Naive thymus-derived CD8-positive, alpha-beta T cell (primary cell): ENCODE measurements at regions not wholly inside any gene's neighbourhood (a gene's known extent, or its start where the extent isn't known, plus 50 kb on each side); places are given as distances from the start of the nearest gene placed in this dataset.

ENCODE experiments used
- ATAC-seq, 2 donors: fragments of 150-1000 bp; cut with Tn5 transposase in 1 of 2; sonication (Bioruptor Pico), chemical (Tn5 transposase) in 1 of 2; 1 replicate in 1 of 2; 2 replicates in 1 of 2; pipeline ENCODE4 v1.10.0; 2021; ENCODE audit warnings: mild to moderate bottlenecking in 2 of 2, moderate library complexity in 2 of 2
- POLR2A ChIA-PET: fragments of 350-600 bp; sonication (Branson Sonifier 250); formaldehyde crosslinking; loops from one replicate; lab custom pipeline; 2021; ENCODE audit warnings: antibody characterized with exemption; lab: Charles Lee
- DNase-seq, 10 donors: peaks; one replicate each; pipeline versions ENCODE4 v3.0.0 to v3.0.0-alpha.2; 2020 to 2022
- H3K27ac Mint-ChIP-seq, 10 donors: one replicate each; pipeline ENCODE4 v1.8.0; 2020 to 2022; ENCODE audit warnings: mild to moderate bottlenecking in 10 of 10, mixed read lengths in 10 of 10, moderate library complexity in 4 of 10, inconsistent platforms in 1 of 10
- H3K27me3 Mint-ChIP-seq, 5 donors: one replicate each; pipeline ENCODE4 v1.8.0; 2021 to 2022; ENCODE audit warnings: mixed read lengths in 5 of 5
- H3K36me3 Mint-ChIP-seq, 3 donors: one replicate each; pipeline ENCODE4 v1.8.0; 2020 to 2022; ENCODE audit warnings: mixed read lengths in 3 of 3, mild to moderate bottlenecking in 2 of 3, inconsistent platforms in 1 of 3
- H3K4me1 Mint-ChIP-seq, 4 donors: one replicate each; pipeline ENCODE4 v1.8.0; 2021 to 2022; ENCODE audit warnings: mixed read lengths in 4 of 4
- H3K4me3 Mint-ChIP-seq, 10 donors: one replicate each; pipeline ENCODE4 v1.8.0; 2020 to 2022; ENCODE audit warnings: mild to moderate bottlenecking in 10 of 10, mixed read lengths in 10 of 10, moderate library complexity in 6 of 10, inconsistent platforms in 1 of 10
- H3K9me3 Mint-ChIP-seq, 9 donors: one replicate each; pipeline ENCODE4 v1.8.0; 2020 to 2022; ENCODE audit warnings: mixed read lengths in 9 of 9, mild to moderate bottlenecking in 3 of 9, inconsistent platforms in 1 of 9, moderate library complexity in 1 of 9

DNA sequence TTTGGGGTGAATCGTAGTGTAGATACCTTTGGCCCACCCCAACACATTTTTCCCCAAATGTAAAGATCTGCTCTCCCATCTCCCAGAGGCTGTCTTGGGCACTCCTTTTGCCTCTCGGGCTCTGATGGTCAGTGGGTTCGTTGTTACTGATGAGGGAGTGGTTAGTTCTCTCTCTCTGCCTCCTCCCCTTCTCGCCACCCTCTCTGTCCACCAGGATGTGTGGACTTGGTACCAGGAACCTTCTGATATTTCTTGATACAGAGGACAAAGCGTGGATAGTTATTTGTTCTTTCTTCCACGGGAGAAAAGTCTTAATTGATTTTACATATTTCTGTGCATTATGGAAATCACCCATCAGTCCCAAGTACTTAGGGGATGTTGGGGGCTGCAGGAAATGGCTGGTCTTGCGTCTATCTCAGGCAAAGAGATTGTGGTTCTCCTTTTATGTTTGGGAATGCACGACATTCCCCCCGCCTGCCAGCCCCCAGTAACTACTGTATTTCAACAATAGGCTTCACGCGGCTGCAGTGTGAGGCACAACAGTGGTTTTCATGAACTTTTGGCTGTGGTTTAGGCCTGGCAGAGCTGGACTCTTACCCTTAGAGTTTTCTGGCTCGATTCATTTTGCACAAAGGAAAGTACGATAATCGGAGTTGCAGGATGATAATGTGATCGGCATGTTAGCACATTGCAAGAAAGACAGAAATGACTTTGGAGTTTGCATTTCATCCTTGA, 79.0 kb upstream of the ZNF536 start:
- H3K4me1 Mint-ChIP-seq: no peaks in the 10 kb centered on the region
- peaks cover 0 to 15% (median 2%) of the 10 kb centered on the region in 5 donors for H3K27me3 Mint-ChIP-seq
- POLR2A ChIA-PET: no interaction called here
- no peak overlapping the region for H3K4me3 Mint-ChIP-seq
- ATAC-seq: no peak
- no peak overlapping the region for H3K27ac Mint-ChIP-seq
- H3K36me3 Mint-ChIP-seq: no peaks in the 10 kb centered on the region
- no peak for DNase-seq
- peaks cover 0 to 9% (median 3%) of the 10 kb centered on the region in 9 donors for H3K9me3 Mint-ChIP-seq

DNA sequence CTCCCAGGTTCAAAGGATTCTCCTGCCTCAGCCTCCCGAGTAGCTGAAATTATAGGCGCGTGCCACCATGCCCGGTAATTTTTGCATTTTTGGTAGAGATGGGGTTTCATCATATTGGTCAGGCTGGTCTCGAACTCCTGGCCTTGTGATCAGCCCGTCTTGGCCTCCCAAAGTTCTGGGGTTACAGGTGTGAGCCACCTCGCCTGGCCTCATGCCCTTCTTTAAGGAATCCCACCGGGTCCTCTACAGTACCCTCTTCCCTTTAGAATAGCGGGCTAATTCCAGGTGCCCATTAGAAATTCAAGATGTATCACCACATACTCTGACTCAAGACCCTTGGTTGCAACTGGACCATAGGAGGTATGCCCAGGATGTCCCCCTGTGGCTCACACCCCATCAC, 74.2 kb upstream of the ZNF536 start:
- Mint-ChIP-seq H3K27ac (no peak overlapping the region), H3K9me3 (no peaks in the 10 kb centered on the region), H3K4me1 (no peaks in the 10 kb centered on the region), H3K4me3 (no peak overlapping the region), H3K36me3 (no peaks in the 10 kb centered on the region), H3K27me3 (peaks cover 3 to 24% (median 4%) of the 10 kb centered on the region in 5 donors)
- no peak for ATAC-seq
- POLR2A ChIA-PET: interaction anchor here (0.7 kb wide), 2 partner anchors 199 to 1697 kb away, joined by 3 read pairs; no protein-coding TSS in a partner anchor
- no peak for DNase-seq

DNA sequence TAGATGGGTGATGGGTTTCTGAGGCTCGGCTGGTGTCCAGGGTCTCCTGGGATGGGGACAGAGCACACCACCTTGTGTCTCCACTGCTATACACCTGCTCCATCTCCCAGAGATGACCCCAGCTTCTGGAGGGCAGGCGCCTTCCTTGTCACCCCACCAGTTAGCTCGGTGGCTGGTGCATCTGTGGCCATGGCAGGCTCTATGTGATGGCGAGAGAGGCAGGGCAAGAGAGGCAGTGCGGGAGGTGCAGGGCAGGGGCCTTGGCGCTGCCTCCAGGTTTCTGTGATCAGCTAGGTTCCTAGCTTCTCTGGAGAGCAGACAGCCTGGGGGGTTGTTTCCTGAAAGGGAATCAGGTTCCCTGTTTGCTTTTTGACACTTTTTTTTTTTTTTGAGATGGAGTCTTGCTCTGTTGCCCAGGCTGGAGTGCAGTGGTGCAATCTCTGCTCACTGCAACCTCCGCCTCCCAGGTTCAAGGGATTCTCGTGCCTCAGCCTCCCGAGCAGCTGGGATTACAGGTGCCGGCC, 69.0 kb upstream of the ZNF536 start:
- ATAC-seq (no peak), DNase-seq (no peak)
- H3K4me1 Mint-ChIP-seq: no peaks in the 10 kb centered on the region
- H3K9me3 Mint-ChIP-seq: no peaks in the 10 kb centered on the region
- H3K36me3 Mint-ChIP-seq: no peaks in the 10 kb centered on the region
- H3K4me3 Mint-ChIP-seq: no peak overlapping the region
- H3K27ac Mint-ChIP-seq: no peak overlapping the region
- H3K27me3 Mint-ChIP-seq: peaks cover 1 to 9% (median 3%) of the 10 kb centered on the region in 5 donors
- POLR2A ChIA-PET: no interaction called here

DNA sequence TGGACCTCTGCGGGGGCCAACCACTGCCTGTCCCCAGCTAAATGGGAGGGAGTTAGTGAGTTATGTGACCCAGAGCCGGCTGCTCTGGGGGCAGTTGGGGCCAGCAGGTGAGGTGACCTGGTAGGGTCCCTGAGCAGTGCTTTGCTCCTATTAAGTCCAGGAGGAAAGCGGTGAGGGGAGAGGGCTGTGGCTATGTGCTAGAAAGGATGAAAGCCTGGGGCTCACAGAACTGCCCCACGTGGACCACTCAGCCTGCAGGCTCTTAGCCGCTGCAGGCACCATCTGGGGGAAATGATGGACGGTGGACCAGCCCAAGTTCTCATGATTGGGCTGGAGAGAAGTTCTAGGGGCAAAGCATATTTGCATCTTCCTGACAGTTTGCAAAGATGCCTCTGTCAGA, 67.6 kb upstream of the ZNF536 start:
- DNase-seq (no peak), ATAC-seq (no peak)
- H3K9me3 Mint-ChIP-seq: no peaks in the 10 kb centered on the region
- no peaks in the 10 kb centered on the region for H3K4me1 Mint-ChIP-seq
- POLR2A ChIA-PET: no interaction called here
- no peak overlapping the region for H3K27ac Mint-ChIP-seq
- no peaks in the 10 kb centered on the region for H3K36me3 Mint-ChIP-seq
- H3K27me3 Mint-ChIP-seq: peaks cover 1 to 9% (median 3%) of the 10 kb centered on the region in 5 donors
- no peak overlapping the region for H3K4me3 Mint-ChIP-seq

DNA sequence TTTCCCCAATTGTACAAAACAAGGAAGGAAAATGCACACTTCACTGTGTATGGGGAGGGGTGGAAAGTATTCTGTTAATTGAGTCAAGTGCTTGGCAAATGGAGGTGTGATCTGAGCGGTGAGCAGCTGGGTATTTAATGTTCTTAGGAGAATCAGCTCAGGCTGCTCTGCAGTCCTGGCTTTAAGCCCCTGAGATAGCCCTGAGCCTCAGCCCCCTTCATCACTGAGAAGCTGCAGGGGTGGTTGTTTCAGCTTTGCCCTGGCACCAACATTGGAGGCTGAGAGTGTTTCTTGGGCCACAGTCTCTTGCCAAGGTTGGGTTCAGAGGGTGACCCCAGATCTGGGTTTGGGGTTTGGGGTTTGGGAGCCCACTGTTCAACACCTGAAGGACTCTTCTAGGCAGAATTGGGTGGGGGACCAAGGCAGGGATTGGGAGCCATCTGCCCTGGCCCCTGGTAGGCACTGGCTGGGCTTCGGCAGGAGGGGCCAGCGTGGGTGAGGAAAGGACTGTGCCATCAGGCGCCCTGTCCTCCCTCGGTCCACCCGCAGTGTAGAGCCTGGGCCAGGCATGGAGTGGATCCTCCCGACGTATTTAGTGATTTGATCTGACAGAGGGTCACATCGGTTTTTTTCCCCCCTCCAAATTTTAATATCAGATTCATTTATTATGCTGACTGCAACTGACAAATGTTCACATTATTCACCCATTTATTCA, 66.7 kb upstream of the ZNF536 start:
- Mint-ChIP-seq H3K4me3 (no peak overlapping the region), H3K9me3 (no peaks in the 10 kb centered on the region), H3K27me3 (peaks cover 0 to 4% (median 2%) of the 10 kb centered on the region in 5 donors), H3K36me3 (no peaks in the 10 kb centered on the region), H3K27ac (no peak overlapping the region), H3K4me1 (no peaks in the 10 kb centered on the region)
- POLR2A ChIA-PET: no interaction called here
- DNase-seq (no peak), ATAC-seq (no peak)

DNA sequence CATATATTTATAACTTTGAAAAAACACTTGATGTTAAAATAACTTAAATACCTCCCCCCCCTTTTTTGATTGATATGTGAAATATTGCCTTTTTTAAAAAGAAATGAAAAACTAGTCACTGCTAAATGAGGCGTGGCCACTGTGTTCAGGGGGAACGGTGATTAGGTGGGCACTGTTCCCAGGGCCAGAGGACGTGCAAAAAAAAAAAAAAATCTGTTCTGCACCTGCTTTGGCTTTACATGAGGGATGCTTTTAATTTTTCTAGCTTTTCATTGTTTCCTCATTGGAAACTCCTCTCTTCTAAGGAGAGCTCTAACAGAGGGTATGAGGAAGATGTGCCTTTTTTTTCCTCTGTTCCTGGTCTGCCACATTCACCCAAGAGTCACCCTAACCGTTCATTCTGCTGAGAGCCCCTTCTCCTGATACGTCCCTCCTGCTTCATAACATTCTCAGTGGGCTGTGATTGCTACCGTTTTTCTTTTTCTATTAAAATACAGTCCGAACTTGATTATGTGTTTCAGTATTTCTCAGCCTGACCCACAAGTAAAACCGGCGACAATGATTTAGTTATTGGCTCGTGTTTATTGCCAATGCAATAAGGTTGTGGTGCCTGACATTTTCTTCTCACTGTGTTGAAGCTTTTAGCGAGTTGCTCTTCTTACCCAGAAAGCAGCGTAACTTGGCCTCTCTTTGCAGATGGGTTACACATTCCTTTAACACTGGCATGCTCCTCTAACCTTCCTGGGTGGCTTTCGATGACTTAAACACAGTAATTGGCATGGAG, 64.8 kb upstream of the ZNF536 start:
- Mint-ChIP-seq H3K4me3 (no peak overlapping the region), H3K27me3 (no peaks in the 10 kb centered on the region), H3K27ac (no peak overlapping the region), H3K9me3 (no peaks in the 10 kb centered on the region), H3K36me3 (no peaks in the 10 kb centered on the region), H3K4me1 (no peaks in the 10 kb centered on the region)
- ATAC-seq (no peak), DNase-seq (no peak)
- POLR2A ChIA-PET: no interaction called here

DNA sequence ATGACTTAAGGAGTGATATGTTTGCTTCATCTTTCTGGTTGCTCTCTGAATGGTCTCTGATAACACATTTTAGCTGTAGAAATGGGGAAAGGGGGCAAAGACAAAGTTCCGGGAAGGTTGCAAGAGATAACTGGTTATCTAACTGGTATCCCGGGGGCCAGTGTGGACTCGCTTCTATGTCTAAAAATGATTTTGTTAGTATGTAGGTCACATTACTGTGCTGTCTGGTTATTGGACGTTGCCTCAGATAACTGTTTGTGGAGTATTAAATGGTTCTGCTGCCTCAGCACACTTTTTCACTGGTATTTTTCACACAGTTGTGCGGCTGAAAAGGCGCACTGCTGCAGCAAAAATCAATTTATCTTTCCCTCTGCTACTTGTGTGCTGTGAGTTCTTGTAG, 63.0 kb upstream of the ZNF536 start:
- Mint-ChIP-seq H3K27me3 (peaks cover 0 to 4% (median 0%) of the 10 kb centered on the region in 5 donors), H3K36me3 (no peaks in the 10 kb centered on the region), H3K4me1 (no peaks in the 10 kb centered on the region), H3K9me3 (no peaks in the 10 kb centered on the region), H3K4me3 (no peak overlapping the region), H3K27ac (no peak overlapping the region)
- POLR2A ChIA-PET: no interaction called here
- ATAC-seq (no peak), DNase-seq (no peak)

DNA sequence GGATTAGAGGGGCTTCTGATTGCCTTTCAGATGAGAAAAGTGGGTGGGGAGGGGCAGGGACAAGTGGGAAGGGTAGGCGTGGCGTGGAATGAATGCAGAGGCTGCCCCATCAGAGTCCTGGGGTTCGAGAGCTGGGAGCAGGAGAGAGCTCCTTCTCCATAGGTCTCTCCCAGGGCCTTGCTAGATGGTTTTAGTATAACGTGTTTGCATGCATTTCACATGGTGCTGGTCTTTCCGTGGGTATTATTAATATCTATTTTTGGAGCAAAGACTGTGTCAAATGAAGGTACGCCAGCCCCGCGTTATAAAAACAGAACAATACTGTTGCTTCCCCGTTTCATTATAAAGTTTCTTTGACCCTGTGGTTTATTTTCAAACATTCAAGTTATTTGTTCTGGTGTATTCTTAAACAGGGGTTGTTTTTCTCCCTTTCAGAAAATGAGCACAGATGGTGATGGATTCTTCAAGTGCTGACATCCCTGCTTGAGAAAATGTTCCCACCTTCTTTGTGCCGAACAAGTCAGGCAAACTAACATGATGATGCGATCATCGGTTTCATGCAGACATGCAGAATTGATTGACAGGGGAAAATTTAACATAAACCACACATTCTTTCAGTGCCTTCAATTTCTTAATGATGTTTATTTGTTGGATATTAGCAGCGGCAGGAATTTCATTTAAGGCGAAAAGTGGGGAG, 62.1 kb upstream of the ZNF536 start:
- POLR2A ChIA-PET: no interaction called here
- Mint-ChIP-seq H3K27ac (no peak overlapping the region), H3K4me1 (no peaks in the 10 kb centered on the region), H3K27me3 (peaks cover 0 to 4% (median 0%) of the 10 kb centered on the region in 5 donors), H3K4me3 (no peak overlapping the region), H3K36me3 (no peaks in the 10 kb centered on the region), H3K9me3 (peaks cover 0 to 5% (median under 1%) of the 10 kb centered on the region in 9 donors)
- ATAC-seq (no peak), DNase-seq (no peak)

DNA sequence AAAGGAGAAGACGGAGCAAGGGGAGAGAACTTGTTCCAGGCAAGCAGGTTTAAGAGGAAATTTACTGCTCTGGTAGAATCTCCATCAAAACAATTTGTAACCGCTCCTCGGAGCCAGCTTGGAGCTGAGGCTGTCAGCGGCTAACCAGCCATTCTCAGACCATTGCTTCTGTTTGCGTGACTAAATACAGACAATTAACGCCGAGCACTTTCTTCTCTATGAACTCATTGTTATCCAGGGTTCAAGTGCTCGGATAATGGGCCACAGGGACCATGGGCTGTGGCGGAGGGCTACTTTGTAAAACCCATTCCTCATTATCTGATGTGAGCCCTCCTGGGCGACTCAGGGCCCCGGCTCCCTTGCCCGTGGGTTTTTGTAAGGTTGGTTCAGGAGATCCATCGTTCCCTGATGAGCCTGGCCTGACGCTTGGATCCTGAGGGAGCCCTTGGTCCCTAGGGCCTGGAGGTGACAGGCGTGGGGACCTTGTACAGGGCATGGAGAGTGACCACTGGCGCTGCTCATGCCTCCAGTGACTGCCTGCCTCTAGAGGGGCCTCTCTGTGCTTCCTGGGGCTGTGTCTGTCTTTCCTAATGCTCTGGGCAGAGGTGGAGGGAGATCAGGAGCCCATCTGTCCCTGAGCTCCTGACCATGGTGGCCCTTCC, 61.5 kb upstream of the ZNF536 start:
- DNase-seq (no peak), ATAC-seq (no peak)
- Mint-ChIP-seq H3K27ac (peak overlapping the region in 1 of 10 donors; percentile 70), H3K4me1 (no peaks in the 10 kb centered on the region), H3K36me3 (no peaks in the 10 kb centered on the region), H3K27me3 (peaks cover 0 to 4% (median 0%) of the 10 kb centered on the region in 5 donors), H3K9me3 (peaks cover 0 to 10% (median 2%) of the 10 kb centered on the region in 9 donors), H3K4me3 (no peak overlapping the region)
- POLR2A ChIA-PET: no interaction called here

DNA sequence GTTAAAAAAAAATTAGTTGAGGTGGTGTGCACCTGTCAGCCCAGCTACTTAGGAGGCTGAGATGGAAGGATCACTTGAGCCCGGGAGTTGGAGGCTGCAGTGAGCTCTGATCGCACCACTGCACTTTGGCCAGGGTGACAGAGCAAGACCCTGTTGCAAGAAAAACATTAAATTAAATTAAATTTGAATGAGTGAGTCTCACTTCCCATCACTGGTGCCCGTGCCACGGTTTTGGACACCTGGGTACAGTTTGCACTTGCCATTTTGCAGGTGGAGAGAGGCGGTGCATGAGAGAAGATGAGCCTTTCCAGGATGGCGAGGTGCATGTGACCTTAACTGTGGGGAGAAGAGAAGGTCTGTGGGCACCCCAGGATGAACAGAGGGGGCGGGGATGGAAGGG, 60.3 kb upstream of the ZNF536 start:
- Mint-ChIP-seq H3K27ac (no peak overlapping the region), H3K9me3 (peaks cover 0 to 14% (median 5%) of the 10 kb centered on the region in 9 donors), H3K4me3 (no peak overlapping the region), H3K36me3 (no peaks in the 10 kb centered on the region), H3K27me3 (peaks cover 0 to 4% (median 0%) of the 10 kb centered on the region in 5 donors), H3K4me1 (no peaks in the 10 kb centered on the region)
- ATAC-seq: no peak
- DNase-seq: no peak
- POLR2A ChIA-PET: no interaction called here

DNA sequence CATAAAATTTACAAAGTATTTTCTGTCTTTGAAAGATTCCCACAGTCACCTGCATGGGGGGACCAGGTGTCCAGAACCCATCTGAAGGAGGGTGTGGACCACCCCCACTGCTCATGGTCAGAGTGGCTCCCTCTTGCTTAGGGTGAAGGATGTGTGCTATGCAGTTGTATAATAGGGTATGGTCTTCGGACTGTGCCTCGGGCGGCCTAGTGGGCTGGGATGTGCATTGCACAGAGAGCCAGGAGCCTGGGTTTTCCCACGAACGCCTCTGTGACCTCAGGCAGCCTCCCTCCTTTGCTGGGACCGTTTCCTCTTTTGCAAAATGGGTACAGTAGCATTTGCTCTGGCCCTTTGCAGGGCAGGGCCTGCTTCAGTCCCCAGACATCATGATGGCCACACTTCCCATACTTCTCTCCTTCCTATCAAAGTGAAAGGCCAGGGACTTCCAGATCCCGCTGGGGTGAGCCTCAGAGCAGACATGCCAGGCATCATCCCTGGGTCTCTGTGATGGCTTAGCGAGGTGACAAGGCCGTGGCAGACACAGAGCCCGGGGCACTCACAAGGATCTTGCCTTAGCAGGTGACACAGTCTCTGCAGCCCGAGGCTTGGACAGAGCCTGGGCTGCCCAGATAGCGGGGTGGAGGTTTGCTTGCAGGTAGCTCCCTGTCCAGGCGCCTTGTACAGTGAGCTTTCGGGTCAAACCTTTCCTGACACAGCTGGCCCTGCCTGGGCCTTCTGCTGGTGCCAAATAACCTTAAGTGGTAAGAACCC, 59.4 kb upstream of the ZNF536 start:
- no peaks in the 10 kb centered on the region for H3K4me1 Mint-ChIP-seq
- ATAC-seq (no peak), DNase-seq (no peak)
- H3K27ac Mint-ChIP-seq: no peak overlapping the region
- H3K9me3 Mint-ChIP-seq: peaks cover 0 to 14% (median 5%) of the 10 kb centered on the region in 9 donors
- no peak overlapping the region for H3K4me3 Mint-ChIP-seq
- POLR2A ChIA-PET: no interaction called here
- peaks cover 0 to 4% (median 0%) of the 10 kb centered on the region in 5 donors for H3K27me3 Mint-ChIP-seq
- no peaks in the 10 kb centered on the region for H3K36me3 Mint-ChIP-seq
